ENCODE measurements at regions not wholly inside any gene's neighbourhood (a gene's known extent, or its start where the extent isn't known, plus 50 kb on each side); places are given as distances from the start of the nearest gene placed in this dataset.

GRCh38 chr2:42864222-42864621, 71.8 kb upstream of the HAAO start:
- TF ChIP-seq TAF1 (IDR thresholded peaks at IDR 0.05; ENCODE audit: borderline replicate concordance, insufficient read depth, low read length) = no peak
- no peak for TF ChIP-seq REST (IDR thresholded peaks at IDR 0.05; ENCODE audit: insufficient read depth in 1 of 2, low read depth in 2 of 2, low read length in 2 of 2)
- no peak for TF ChIP-seq FOXP2 (optimal IDR thresholded peaks at IDR 0.05; ENCODE audit: borderline replicate concordance, extremely low read depth, extremely low read length, insufficient read depth)
- no peak for TF ChIP-seq POLR2AphosphoS5 (IDR thresholded peaks at IDR 0.05; ENCODE audit: low read depth, low read length)

- TF ChIP-seq TAF1 (IDR thresholded peaks at IDR 0.05; ENCODE audit: borderline replicate concordance, insufficient read depth, low read length) = no peak
- no peak for TF ChIP-seq POLR2AphosphoS5 (IDR thresholded peaks at IDR 0.05; ENCODE audit: low read depth, low read length)
- no peak for TF ChIP-seq FOXP2 (optimal IDR thresholded peaks at IDR 0.05; ENCODE audit: borderline replicate concordance, extremely low read depth, extremely low read length, insufficient read depth)
- TF ChIP-seq REST (IDR thresholded peaks at IDR 0.05; ENCODE audit: insufficient read depth in 1 of 2, low read depth in 2 of 2, low read length in 2 of 2) = no peak
- no peak for TF ChIP-seq SIN3A (IDR thresholded peaks at IDR 0.05; ENCODE audit: borderline replicate concordance, insufficient read depth, low read length)
Observed at GRCh38 chr2:42863751-42864150, 71.4 kb upstream of the HAAO start.

GRCh38 chr2:42863320-42863719, 70.9 kb upstream of the HAAO start:
- TF ChIP-seq TAF1 (IDR thresholded peaks at IDR 0.05; ENCODE audit: borderline replicate concordance, insufficient read depth, low read length) (no peak), SIN3A (IDR thresholded peaks at IDR 0.05; ENCODE audit: borderline replicate concordance, insufficient read depth, low read length) (no peak), FOXP2 (optimal IDR thresholded peaks at IDR 0.05; ENCODE audit: borderline replicate concordance, extremely low read depth, extremely low read length, insufficient read depth) (no peak), REST (IDR thresholded peaks at IDR 0.05; ENCODE audit: insufficient read depth in 1 of 2, low read depth in 2 of 2, low read length in 2 of 2) (no peak), POLR2AphosphoS5 (IDR thresholded peaks at IDR 0.05; ENCODE audit: low read depth, low read length) (no peak)

GRCh38 chr2:42862669-42863185, 70.3 kb upstream of the HAAO start:
- TF ChIP-seq SIN3A (IDR thresholded peaks at IDR 0.05; ENCODE audit: borderline replicate concordance, insufficient read depth, low read length) = no peak
- TF ChIP-seq TAF1 (IDR thresholded peaks at IDR 0.05; ENCODE audit: borderline replicate concordance, insufficient read depth, low read length) = no peak
- no peak for TF ChIP-seq FOXP2 (optimal IDR thresholded peaks at IDR 0.05; ENCODE audit: borderline replicate concordance, extremely low read depth, extremely low read length, insufficient read depth)

GRCh38 chr2:42861321-42861720, 68.9 kb upstream of the HAAO start:
- no peak for TF ChIP-seq TAF1 (IDR thresholded peaks at IDR 0.05; ENCODE audit: borderline replicate concordance, insufficient read depth, low read length)

GRCh38 chr2:42860319-42861094, 68.1 kb upstream of the HAAO start:
- no peak for TF ChIP-seq POLR2AphosphoS5 (IDR thresholded peaks at IDR 0.05; ENCODE audit: low read depth, low read length)
- TF ChIP-seq FOXP2 (optimal IDR thresholded peaks at IDR 0.05; ENCODE audit: borderline replicate concordance, extremely low read depth, extremely low read length, insufficient read depth) = no peak
- TF ChIP-seq TAF1 (IDR thresholded peaks at IDR 0.05; ENCODE audit: borderline replicate concordance, insufficient read depth, low read length) = no peak
- no peak for TF ChIP-seq REST (IDR thresholded peaks at IDR 0.05; ENCODE audit: insufficient read depth in 1 of 2, low read depth in 2 of 2, low read length in 2 of 2)
- no peak for TF ChIP-seq SIN3A (IDR thresholded peaks at IDR 0.05; ENCODE audit: borderline replicate concordance, insufficient read depth, low read length)

Data from PFSK-1 (cell line).